Thyroid gland (tissue), 4 donors: ENCODE measurements at regions not wholly inside any gene's neighbourhood (a gene's known extent, or its start where the extent isn't known, plus 50 kb on each side); places are given as distances from the start of the nearest gene placed in this dataset.

Experiments
- DNase-seq, 2 donors: peaks; one replicate each; pipeline ENCODE4 v3.0.0-alpha.2; 2019
- H3K27ac ChIP-seq, 3 donors: fragments of 200-600 bp; sonication (generic); 1 replicate in 2 of 3; 2 replicates in 1 of 3; pipeline ENCODE4 v1.5.1; 2016 to 2019; ENCODE audit warnings: mild to moderate bottlenecking in 1 of 3, moderate library complexity in 1 of 3
- H3K27me3 ChIP-seq: fragments of 200-600 bp; sonication (generic); one replicate; pipeline ENCODE4 v1.5.1; 2019
- H3K36me3 ChIP-seq, 2 donors: fragments of 200-600 bp; sonication (generic); one replicate each; pipeline ENCODE4 v1.5.1; 2016 to 2019
- H3K4me1 ChIP-seq, 2 donors: fragments of 200-600 bp; sonication (generic); one replicate each; pipeline ENCODE4 v1.5.1; 2017 to 2019
- H3K4me3 ChIP-seq, 3 donors: fragments of 200-600 bp; sonication (generic); replicated peaks in 1 of 3; 1 replicate in 2 of 3; 2 replicates in 1 of 3; pipeline ENCODE4 v1.5.1; 2016; ENCODE audit warnings: mild to moderate bottlenecking in 1 of 3
- H3K9me3 ChIP-seq: fragments of 200-600 bp; sonication (generic); one replicate; pipeline ENCODE4 v1.5.1; 2017
- CTCF ChIP-seq, 6 experiments: fragments of 200-600 bp in 3 of 6; fragments of 450-650 bp in 3 of 6; sonication (generic) in 3 of 6; IDR thresholded peaks; one replicate each; pipeline ENCODE4 v1.5.1; 2016 to 2019; ENCODE audit warnings: antibody characterized with exemption in 6 of 6, mild to moderate bottlenecking in 2 of 6, inconsistent platforms in 1 of 6, moderate library complexity in 1 of 6
- POLR2A ChIP-seq, 2 donors: fragments of 450-650 bp; IDR thresholded peaks; one replicate each; pipeline ENCODE4 v1.6.1; 2017; ENCODE audit warnings: antibody characterized with exemption in 2 of 2, mild to moderate bottlenecking in 2 of 2, moderate library complexity in 1 of 2
- WGBS, 2 donors: methylation state at CpG; one replicate each; pipeline ENCODE4 v1.1.5; 2017; 5-methylcytosine and 5-hydroxymethylcytosine counted together
- intact Hi-C: fragments of 100-400 bp; cut with DNase I; formaldehyde crosslinking; loops from one replicate; pipeline ENCODE4 v1.15.1; 2023

DNA sequence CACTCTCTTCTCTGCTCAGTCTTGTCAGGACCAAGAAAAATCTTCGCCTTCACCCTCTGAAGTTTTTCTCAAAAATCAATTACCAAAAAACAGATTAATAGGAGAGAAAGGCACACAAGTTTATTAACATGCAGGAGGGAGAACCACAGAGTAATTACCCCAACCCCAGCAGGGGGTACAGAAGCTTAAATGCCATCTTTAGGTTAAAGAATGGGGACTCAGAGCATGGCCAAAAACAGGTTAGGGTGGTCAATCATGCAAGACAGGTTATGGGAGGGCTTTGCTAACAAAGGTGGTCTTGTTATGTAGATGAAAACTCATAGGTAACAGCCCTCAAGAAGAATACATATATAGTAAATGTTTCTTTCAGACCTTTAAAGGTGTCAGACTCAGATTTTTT lies 100.5 kb upstream of the BTN3A2 start:
- H3K36me3 ChIP-seq: no peaks in the 10 kb centered on the region
- H3K4me1 ChIP-seq: no peaks in the 10 kb centered on the region
- intact Hi-C loops: no loop called here
- no peak for DNase-seq
- no peak overlapping the region for H3K4me3 ChIP-seq
- H3K27ac ChIP-seq: no peak overlapping the region
- H3K9me3 ChIP-seq: no peaks in the 10 kb centered on the region
- 97% methylated on average over 1 of the region's 1 CpG for WGBS, 2 donors
- TF ChIP-seq POLR2A (IDR thresholded peaks at IDR 0.05) (no peak), CTCF (IDR thresholded peaks at IDR 0.05) (no peak)
- H3K27me3 ChIP-seq: no peaks in the 10 kb centered on the region

DNA sequence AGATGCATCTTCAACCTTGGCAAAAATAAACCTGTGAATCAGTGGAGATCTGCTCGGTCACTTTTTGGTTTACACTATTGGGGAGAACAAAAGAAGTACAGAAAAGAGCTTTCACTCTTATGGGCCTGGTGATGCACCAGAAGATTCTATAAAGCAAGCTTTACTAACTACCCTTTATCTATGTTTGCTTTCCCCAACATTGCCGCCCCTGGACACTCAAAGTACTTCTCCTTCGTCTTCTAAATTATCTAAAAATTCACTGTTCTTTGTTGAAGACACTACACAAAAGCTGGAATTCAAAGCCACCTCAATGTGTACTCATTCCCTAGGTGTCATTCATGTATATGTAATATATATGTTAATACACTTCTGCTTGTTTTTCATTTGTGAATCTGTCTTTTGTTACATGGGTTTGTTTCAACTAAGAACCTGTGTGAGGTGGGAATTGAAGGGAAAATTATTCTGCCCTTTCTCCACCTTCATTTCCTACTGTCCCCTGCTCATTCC lies 97.9 kb upstream of the BTN3A2 start:
- intact Hi-C loops: no loop called here
- H3K27me3 ChIP-seq: no peaks in the 10 kb centered on the region

DNA sequence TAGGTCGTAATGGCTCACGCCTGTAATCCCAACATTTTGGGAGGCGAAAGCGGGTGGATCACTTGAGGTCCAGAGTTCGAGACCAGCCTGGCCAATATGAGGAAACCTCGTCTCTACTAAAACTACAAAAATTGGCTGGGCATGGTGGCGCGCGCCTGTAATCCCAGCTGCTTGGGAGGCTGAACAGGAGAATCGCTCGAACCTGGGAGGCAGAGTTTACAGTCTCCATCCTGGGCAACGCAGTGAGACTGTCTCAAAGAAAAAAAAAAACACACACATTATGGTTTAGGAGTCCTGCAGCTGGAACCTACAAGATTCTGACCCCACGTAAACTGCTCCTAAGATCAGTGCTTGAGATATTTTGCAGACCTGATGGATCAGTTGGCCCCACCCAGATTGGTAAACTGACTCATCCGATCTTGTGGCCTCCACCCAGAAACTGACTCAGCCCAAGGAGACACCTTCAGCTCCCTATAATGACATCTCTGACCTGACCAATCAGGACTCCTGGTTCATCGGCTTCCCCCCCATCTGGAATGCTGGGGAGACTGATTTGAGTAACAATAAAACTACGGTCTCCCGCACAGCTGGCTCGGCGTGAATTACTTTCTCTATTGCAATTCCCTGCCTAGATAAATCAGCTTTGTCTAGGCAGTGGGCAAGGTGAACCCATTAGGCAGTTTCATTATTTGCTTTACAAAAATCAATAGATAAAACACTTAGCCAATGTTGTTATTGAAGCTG lies 96.2 kb upstream of the BTN3A2 start:
- no peaks in the 10 kb centered on the region for H3K36me3 ChIP-seq
- WGBS, 2 donors: 83 to 85% methylated on average over 19 of the region's 19 CpGs
- no peak for DNase-seq
- no peak overlapping the region for H3K27ac ChIP-seq
- H3K4me3 ChIP-seq: no peak overlapping the region
- TF ChIP-seq POLR2A (IDR thresholded peaks at IDR 0.05) (no peak), CTCF (IDR thresholded peaks at IDR 0.05) (no peak)
- peaks cover 5 to 6% of the 10 kb centered on the region in 2 donors for H3K4me1 ChIP-seq
- H3K9me3 ChIP-seq: no peaks in the 10 kb centered on the region
- no peaks in the 10 kb centered on the region for H3K27me3 ChIP-seq
- intact Hi-C loops: no loop called here

More for the DNA sequence above, 97.9 kb upstream of the BTN3A2 start:
- Histone ChIP-seq H3K9me3 (no peaks in the 10 kb centered on the region), H3K4me1 (peaks cover 1 to 6% of the 10 kb centered on the region in 2 donors), H3K36me3 (no peaks in the 10 kb centered on the region), H3K27ac (no peak overlapping the region), H3K4me3 (no peak overlapping the region)
- 93% methylated on average over 3 of the region's 3 CpGs for WGBS, 2 donors
- no peak for DNase-seq
- TF ChIP-seq POLR2A (IDR thresholded peaks at IDR 0.05) (no peak), CTCF (IDR thresholded peaks at IDR 0.05) (no peak)

DNA sequence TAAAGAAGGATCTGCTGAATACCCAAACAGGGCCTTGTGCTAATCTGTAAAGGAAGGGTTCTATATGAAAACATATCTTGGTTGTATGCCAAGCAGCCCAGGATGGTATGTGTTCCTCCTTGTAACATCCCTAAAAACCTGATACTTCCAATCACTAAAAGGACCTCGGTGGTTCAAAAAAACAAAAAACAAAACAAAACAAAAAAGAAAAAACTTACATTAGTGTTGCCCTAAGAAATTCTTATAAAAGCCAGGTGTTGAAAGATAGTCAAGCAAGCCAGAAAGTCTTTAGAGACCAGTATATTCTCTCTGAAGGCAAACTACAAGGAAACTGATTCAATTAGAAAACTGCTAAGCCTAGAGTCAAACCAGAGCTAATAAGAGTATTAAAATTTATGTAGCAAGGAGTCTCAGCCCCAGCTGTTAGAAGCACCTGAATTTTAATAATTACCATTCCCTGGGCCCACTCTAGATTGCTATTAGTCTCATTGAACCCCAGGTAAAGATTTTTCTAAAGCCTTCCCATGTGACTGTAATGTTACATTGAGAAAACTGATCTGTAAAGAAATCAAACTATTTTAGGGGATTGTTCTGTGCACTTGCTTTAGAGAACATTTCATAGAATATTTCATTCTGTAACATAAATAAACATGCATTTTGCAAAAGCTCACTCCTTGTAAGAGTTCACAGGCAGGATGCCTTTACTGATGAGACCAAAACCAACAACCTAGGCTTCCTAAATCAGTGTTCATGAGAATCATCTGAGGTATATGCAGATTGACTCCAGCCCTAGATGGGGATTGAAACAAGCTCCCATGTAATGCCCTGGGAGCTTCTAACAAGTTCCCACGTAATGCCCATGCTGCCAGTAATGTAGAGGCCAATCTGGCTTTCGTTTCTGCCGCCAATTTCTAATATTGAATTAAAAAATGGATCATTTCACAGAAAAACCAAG lies 95.2 kb upstream of the BTN3A2 start:
- H3K27me3 ChIP-seq: no peaks in the 10 kb centered on the region
- H3K4me1 ChIP-seq: peaks cover 5 to 6% of the 10 kb centered on the region in 2 donors
- no peak for DNase-seq
- H3K36me3 ChIP-seq: no peaks in the 10 kb centered on the region
- 32 to 51% methylated on average over 4 of the region's 4 CpGs for WGBS, 2 donors
- intact Hi-C loops: loop anchor here (10.0 kb wide), 1 partner anchor 55 kb away; a partner anchor contains a TSS
- H3K9me3 ChIP-seq: no peaks in the 10 kb centered on the region
- TF ChIP-seq CTCF (IDR thresholded peaks at IDR 0.05): no peak
- TF ChIP-seq POLR2A (IDR thresholded peaks at IDR 0.05): no peak
- no peak overlapping the region for H3K27ac ChIP-seq
- no peak overlapping the region for H3K4me3 ChIP-seq
